Stimulated activated CD8-positive, alpha-beta memory T cell treated with anti-CD3 and anti-CD28 coated beads, Interleukin-4, amount 100 ng/mL, for 1 hour (primary cell): ENCODE measurements at regions not wholly inside any gene's neighbourhood (a gene's known extent, or its start where the extent isn't known, plus 50 kb on each side); places are given as distances from the start of the nearest gene placed in this dataset.
"Not testable (repeated sequence)": the region's sequence is repeated elsewhere in the genome, so short reads cannot be mapped to it uniquely, and the experiment has no call there.

Source experiments
- DNase-seq, 2 donors: peaks; one replicate each; pipeline ENCODE4 v3.0.0-alpha.2; 2020; ENCODE audit warnings: low read depth in 2 of 2, low spot score in 1 of 2

DNA sequence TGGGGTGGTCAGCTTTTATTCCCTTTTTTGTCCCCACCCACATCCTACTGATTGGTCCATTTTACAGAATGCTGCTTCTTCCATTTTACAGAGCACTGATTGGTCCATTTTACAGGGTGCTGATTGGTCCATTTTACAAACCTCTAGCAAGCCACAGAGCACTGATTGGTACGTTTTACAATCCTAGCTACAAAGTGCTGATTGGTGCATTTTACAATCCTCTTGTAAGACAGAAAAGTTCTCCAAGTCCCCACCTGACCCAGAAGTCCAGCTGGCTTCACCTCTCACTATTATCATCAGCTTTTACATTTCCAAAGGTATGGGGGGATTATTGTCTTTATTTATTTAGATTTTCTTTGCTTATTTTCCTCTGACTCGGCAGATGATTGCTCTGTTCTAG is 390.4 kb upstream of the STXBP6 start:
- DNase-seq: not testable (repeated sequence)

DNA sequence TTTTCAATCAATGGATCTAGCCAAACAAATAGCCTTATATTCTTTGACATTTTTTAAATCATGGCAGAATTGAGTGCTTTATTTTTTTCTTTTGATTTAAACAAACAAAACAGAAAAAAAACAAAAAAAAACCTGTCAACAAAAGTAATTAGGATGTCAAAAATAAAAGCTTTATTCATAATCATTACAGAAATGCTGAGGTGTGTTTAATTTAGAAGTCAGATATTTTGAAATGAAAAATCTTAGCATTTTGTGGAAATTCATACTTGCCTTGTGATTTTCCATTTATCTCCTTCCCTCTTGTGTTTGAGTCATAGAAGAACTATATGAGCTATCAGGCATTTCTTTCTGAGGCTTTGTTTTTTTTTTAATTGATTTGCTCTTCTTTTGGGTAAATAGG is 387.0 kb upstream of the STXBP6 start:
- no peak for DNase-seq

- DNase-seq: no peak
Observed at GRCh38 chr14:25436288-25436875, 386.4 kb upstream of the STXBP6 start.

GRCh38 chr14:25431211-25432076 is 381.5 kb upstream of the STXBP6 start:
- no peak for DNase-seq

GRCh38 chr14:25430808-25431207 is 380.9 kb upstream of the STXBP6 start:
- DNase-seq: no peak

DNA sequence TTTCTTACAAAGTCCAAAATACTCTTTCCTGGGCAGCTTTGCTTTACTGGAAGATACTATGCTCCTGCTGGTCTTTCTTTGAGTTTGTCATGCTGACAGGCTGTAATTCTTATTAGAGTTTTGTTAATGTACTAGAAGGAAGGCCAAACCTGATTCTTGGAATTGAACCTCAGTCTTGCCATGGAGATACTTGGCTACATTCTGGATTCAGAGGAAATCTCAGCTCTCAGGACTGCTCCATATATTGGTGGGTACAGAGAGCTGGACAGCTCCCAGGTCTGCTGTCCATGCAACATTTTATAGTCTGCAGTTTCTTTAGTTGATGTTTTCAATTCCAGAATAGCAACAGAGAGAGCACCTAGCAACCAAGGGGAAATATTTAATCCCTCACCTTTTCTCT is 363.1 kb upstream of the STXBP6 start:
- no peak for DNase-seq

DNA sequence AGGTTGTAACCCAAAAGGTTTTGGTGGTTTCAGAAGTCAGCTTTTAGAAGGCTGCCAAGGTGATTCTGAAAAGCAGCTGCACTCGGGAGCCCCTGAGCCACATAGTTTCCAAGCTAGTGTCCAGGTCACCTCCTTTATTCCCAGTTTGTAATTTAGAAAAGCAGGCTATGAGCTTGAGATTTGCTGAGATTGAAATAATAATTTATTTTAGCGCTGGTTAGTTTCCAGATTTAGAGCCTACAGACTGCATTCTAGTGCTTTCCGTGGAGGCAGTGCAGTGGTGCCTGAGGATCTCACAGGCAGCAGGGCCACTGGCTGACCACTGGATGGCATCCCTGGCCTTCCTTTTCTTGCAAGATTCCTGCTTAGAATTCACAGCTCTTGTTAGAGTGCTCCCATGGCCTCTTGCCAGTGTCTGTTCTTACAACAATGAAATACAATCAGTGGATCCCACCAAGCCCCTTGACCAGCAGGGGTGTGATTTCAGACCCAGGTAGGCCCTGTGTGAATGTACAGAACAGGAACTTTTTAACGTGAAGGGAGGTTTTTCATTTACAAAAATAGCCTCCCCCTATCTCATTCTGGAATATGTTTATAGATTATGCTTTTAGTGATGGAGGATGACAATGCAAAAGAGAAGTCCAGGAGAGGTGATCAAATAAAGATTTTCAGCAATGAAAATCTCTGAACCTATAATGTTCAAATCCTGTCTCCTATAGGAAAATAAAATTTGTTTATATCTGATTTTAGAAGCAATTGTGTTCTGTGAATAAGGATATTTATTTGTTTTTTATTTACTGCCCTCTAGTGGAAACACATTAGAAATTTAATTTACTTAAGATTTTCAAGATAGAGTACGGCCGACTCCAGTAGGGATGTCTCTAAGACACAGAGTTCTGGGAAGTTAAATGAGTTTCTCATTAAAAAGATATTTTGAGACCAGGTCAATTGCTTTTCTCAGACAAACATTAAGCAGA is 362.1 kb upstream of the STXBP6 start:
- no peak for DNase-seq

DNA sequence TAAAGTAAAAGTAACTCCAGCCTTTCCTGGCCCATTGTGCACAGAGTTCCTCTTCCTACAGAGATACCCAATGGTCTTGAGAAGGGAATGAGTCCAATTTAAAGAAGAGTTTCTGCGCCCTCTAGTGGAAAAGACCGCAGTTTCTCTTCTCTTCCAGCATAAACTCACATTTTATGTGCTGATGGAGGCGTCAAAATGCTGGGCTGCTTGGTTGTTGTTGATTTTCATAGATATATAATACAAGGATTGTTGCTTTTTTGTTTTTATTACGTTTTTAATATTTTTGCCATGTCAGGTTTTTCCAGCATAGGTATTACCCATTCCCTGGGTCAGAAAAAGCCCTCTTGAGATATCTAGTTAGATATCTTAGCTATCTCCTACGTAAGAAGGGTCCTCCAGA is 356.9 kb upstream of the STXBP6 start:
- no peak for DNase-seq

- DNase-seq: no peak
Observed at GRCh38 chr14:25400607-25401206, 350.8 kb upstream of the STXBP6 start.

GRCh38 chr14:25396128-25396527 is 346.2 kb upstream of the STXBP6 start:
- no peak for DNase-seq

DNA sequence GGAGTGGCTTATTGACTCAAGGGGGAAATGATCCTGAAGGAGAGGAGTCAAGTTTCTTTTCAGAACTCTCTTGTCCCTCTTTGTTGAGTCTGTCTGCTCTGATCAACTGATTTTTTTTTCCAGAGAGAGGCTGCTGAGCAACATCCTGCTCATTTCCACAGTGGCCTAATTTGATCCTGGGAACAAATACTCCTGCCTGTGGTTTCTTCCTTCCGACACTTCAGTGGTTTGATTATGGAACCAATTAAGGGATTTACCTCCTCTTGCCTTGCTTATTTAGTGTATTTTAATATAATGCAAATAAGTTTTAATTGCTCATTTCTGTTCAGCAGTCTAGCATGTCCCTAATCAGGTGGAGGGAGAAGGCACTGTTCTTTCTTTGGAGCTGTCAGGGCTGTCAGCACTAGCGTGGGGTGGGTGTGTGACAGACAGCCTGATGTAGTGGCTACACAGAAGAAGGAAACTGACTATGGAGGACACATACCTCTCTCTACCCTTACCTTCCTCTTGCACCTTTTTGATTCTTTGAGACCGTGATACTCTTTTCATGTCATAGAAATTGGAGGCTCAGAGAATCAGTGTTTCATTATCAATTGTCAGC is 344.9 kb upstream of the STXBP6 start:
- no peak for DNase-seq

DNA sequence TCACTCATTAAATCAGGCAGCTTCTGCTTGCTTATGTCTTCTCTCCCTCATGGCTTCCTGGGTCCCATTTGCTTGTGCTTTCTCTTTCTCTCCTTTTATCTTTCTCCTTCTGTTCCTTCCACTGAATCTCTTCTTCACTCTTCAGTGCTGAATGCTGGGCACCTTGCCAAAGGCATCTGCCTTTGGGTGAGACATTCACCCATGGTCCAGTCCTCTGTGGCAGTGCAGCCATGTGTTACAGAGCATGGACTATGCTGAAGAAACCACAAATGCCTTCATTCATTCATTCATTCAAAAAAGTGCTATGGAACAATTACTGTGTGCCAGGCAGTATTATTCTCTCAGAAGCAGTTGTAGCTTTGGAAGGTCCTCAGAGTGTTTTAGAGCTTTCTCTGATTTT is 344.4 kb upstream of the STXBP6 start:
- no peak for DNase-seq

GRCh38 chr14:25389948-25390347 is 340.0 kb upstream of the STXBP6 start:
- DNase-seq: no peak

GRCh38 chr14:25381498-25381897 is 331.6 kb upstream of the STXBP6 start:
- DNase-seq: no peak

GRCh38 chr14:25375639-25376038 is 325.7 kb upstream of the STXBP6 start:
- DNase-seq: no peak

DNA sequence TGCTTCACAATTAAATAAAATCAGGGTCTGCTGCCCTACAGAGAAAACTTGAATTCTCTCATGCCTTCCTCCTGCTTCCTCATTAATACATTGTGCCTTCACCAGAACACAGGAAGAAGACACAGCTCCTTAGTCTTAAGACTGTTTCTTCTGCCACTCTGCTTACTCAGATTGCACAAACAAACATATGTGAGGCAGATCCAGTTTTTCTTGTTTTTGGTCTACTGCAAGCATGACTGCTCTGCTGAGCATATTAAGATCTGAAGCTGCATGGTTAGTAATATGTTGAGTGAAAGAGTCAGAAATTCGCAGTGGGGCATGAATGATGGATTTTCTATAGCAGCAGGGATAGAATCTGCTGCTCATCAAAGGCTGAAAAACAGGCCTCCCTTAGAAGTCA is 321.1 kb upstream of the STXBP6 start:
- no peak for DNase-seq

GRCh38 chr14:25370057-25370456 is 320.1 kb upstream of the STXBP6 start:
- DNase-seq: not testable (repeated sequence)

- DNase-seq: no peak
Observed at GRCh38 chr14:25358330-25358729, 308.4 kb upstream of the STXBP6 start.

- no peak for DNase-seq
Observed at GRCh38 chr14:25351269-25351668, 301.3 kb upstream of the STXBP6 start.

DNA sequence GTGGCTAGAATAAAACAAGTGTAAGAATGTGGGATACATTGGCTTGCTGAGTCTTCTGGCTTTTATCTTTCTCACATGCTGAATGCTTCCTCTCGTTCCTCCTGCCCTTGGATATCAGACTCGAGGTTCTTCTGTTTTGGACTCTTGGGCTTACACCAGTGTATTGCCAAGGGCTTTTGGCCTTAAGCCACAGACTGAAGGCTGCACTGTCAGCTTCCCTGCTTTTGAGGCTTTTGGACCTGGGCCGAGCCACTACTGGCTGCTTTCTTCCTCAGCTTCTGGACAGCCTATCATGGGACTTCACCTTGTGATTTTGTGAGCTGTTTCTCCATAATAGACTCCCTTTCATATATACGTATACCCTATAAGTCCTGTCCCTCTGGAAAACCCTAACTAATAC is 300.9 kb upstream of the STXBP6 start:
- no peak for DNase-seq

DNA sequence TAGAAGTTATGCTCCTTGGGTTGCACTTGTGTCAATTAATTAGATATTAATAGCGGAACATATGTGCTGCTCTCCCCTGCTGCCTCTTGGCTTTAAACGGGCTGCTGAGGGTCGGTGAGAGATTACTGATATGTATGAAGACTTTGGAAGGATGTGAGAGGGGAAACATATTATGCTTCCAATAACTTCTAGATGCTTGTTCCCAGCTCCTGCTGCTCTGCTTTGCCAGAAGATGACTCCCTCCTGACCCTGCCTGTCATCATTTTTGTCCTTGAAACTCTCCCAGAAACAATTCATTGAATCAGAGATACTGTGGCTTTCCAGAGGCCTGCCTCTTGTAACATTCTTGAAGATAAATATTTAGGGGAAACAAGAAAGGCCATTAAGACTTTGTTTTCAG is 300.1 kb upstream of the STXBP6 start:
- DNase-seq: no peak
